GM23338 (cell line): ENCODE measurements at regions not wholly inside any gene's neighbourhood (a gene's known extent, or its start where the extent isn't known, plus 50 kb on each side); places are given as distances from the start of the nearest gene placed in this dataset.
A peak's percentile ranks its signal among the peaks of the same experiment; 100 is the strongest.

Source experiments
- ATAC-seq: fragments of 200-7000 bp; cut with Tn5 transposase; 3 replicates; pipeline ENCODE4 v1.9.1; 2020
- DNase-seq: peaks from one replicate; pipeline ENCODE4 v3.0.0-alpha.2; 2015; ENCODE audit warnings: low spot score
- H2AFZ ChIP-seq: fragments of 200-600 bp; sonication (generic); 2 replicates; pipeline ENCODE4 v1.8.0; 2016; ENCODE audit warnings: antibody characterized with exemption, mild to moderate bottlenecking, moderate library complexity
- H3F3A ChIP-seq: fragments of 200-600 bp; sonication (generic); replicated peaks from 2 replicates; pipeline ENCODE4 v1.8.0; 2017; ENCODE audit warnings: antibody characterized with exemption, mixed run types, low read depth
- H3K27ac ChIP-seq: fragments of 200-600 bp; sonication (generic); 2 replicates; pipeline ENCODE4 v1.6.1; 2016; ENCODE audit warnings: low read depth
- H3K27me3 ChIP-seq: fragments of 200-600 bp; sonication (generic); 2 replicates; pipeline ENCODE4 v1.8.0; 2016; ENCODE audit warnings: mild to moderate bottlenecking, mixed run types, moderate library complexity; ENCODE audit not compliant: insufficient read depth
- H3K36me3 ChIP-seq: fragments of 200-600 bp; sonication (generic); 2 replicates; pipeline ENCODE4 v1.8.0; 2016; ENCODE audit warnings: mild to moderate bottlenecking; ENCODE audit not compliant: insufficient read depth
- H3K4me1 ChIP-seq: fragments of 200-600 bp; sonication (generic); 2 replicates; pipeline ENCODE4 v1.8.0; 2016; ENCODE audit warnings: mild to moderate bottlenecking, moderate library complexity; ENCODE audit not compliant: insufficient read depth
- H3K4me2 ChIP-seq: fragments of 200-600 bp; sonication (generic); 2 replicates; pipeline ENCODE4 v1.7.1; 2017; ENCODE audit warnings: mixed run types
- H3K4me3 ChIP-seq: fragments of 200-600 bp; sonication (generic); 2 replicates; pipeline ENCODE4 v1.6.1; 2016; ENCODE audit warnings: mixed run types
- H3K79me2 ChIP-seq: fragments of 200-600 bp; sonication (generic); replicated peaks from 2 replicates; pipeline ENCODE4 v1.8.0; 2017; ENCODE audit warnings: mild to moderate bottlenecking; ENCODE audit not compliant: insufficient read depth
- H3K9me2 ChIP-seq: fragments of 200-600 bp; sonication (generic); 2 replicates; pipeline ENCODE4 v1.8.0; 2017; ENCODE audit not compliant: insufficient read depth
- H4K20me1 ChIP-seq: fragments of 200-600 bp; sonication (generic); replicated peaks from 2 replicates; pipeline ENCODE4 v1.8.0; 2017; ENCODE audit warnings: mild to moderate bottlenecking; ENCODE audit not compliant: insufficient read depth
- H3K27ac Mint-ChIP-seq: 2 replicates; pipeline ENCODE4 v1.8.0; 2020; ENCODE audit warnings: inconsistent platforms, mild to moderate bottlenecking, moderate library complexity, mixed read lengths
- H3K27me3 Mint-ChIP-seq: 3 replicates; pipeline ENCODE4 v1.8.0; 2022; ENCODE audit warnings: low read depth, mild to moderate bottlenecking, moderate library complexity, mixed read lengths, inconsistent platforms; ENCODE audit not compliant: insufficient read depth, poor library complexity
- H3K36me3 Mint-ChIP-seq: 3 replicates; pipeline ENCODE4 v1.8.0; 2021; ENCODE audit warnings: low read depth, mild to moderate bottlenecking, inconsistent platforms, moderate library complexity, mixed read lengths
- H3K4me1 Mint-ChIP-seq: 3 replicates; pipeline ENCODE4 v1.8.0; 2020; ENCODE audit warnings: mild to moderate bottlenecking, inconsistent platforms, mixed read lengths
- H3K4me3 Mint-ChIP-seq: 3 replicates; pipeline ENCODE4 v1.8.0; 2021; ENCODE audit warnings: moderate library complexity, mild to moderate bottlenecking, inconsistent platforms, mixed read lengths
- H3K9me3 Mint-ChIP-seq: 3 replicates; pipeline ENCODE4 v1.8.0; 2020; ENCODE audit warnings: moderate library complexity, mild to moderate bottlenecking, inconsistent platforms, mixed read lengths
- CTCF ChIP-seq, 2 experiments: fragments of 200-600 bp in 1 of 2; sonication (generic) in 1 of 2; conservative IDR thresholded peaks; 2 replicates each; pipeline versions ENCODE4 v1.5.1 to v1.6.1; 2016 to 2017; ENCODE audit warnings: antibody characterized with exemption in 2 of 2, low read depth in 2 of 2, mild to moderate bottlenecking in 2 of 2, moderate library complexity in 1 of 2
- ETS1 ChIP-seq: IDR thresholded peaks from 2 replicates; pipeline ENCODE4 v1.6.1; 2016; ENCODE audit warnings: antibody characterized with exemption
- EZH2 ChIP-seq: fragments of 200-600 bp; sonication (generic); IDR thresholded peaks from one replicate; pipeline ENCODE4 v1.8.0; 2017; ENCODE audit warnings: antibody characterized with exemption, mild to moderate bottlenecking, low read depth; ENCODE audit not compliant: unreplicated experiment
- EZH2phosphoT487 ChIP-seq: fragments of 200-600 bp; sonication (generic); IDR thresholded peaks from one replicate; pipeline ENCODE4 v1.8.1; 2018; ENCODE audit warnings: antibody characterized with exemption; ENCODE audit not compliant: unreplicated experiment
- JUNB ChIP-seq: IDR thresholded peaks from one replicate; pipeline ENCODE4 v1.6.1; 2016; ENCODE audit warnings: antibody characterized with exemption; ENCODE audit not compliant: unreplicated experiment
- NANOG ChIP-seq: IDR thresholded peaks from 2 replicates; pipeline ENCODE4 v1.6.1; 2016; ENCODE audit warnings: antibody characterized with exemption, borderline replicate concordance
- POLR2AphosphoS5 ChIP-seq: IDR thresholded peaks from 2 replicates; pipeline ENCODE4 v1.6.1; 2016; ENCODE audit warnings: antibody characterized with exemption, low read depth
- STAT1 ChIP-seq: IDR thresholded peaks from one replicate; pipeline ENCODE4 v1.6.1; 2016; ENCODE audit warnings: antibody characterized with exemption; ENCODE audit not compliant: unreplicated experiment
- ZNF114 ChIP-seq: fragments of 250-450 bp; sonication (Bioruptor Pico); IDR thresholded peaks from 2 replicates; pipeline ENCODE4 v1.5.0; 2020; ENCODE audit warnings: mild to moderate bottlenecking, moderate library complexity
- ZNF331 ChIP-seq: fragments of 250-450 bp; sonication (Bioruptor Pico); IDR thresholded peaks from 2 replicates; pipeline ENCODE4 v1.5.0; 2020; ENCODE audit warnings: low read depth, mild to moderate bottlenecking, moderate library complexity
- ZNF462 ChIP-seq: fragments of 250-450 bp; sonication (Bioruptor Pico); IDR thresholded peaks from 2 replicates; pipeline ENCODE4 v1.5.0; 2020; ENCODE audit warnings: mild to moderate bottlenecking, moderate library complexity

- DNase-seq (no peak), ATAC-seq (no peak)
- Mint-ChIP-seq H3K4me3 (no peak overlapping the region), H3K9me3 (no peaks in the 10 kb centered on the region), H3K36me3 (no peaks in the 10 kb centered on the region), H3K27me3 (no peaks in the 10 kb centered on the region), H3K4me1 (peaks cover 4% of the 10 kb centered on the region; the same call in 2 of the 3 replicates), H3K27ac (no peak overlapping the region)
- H3K27ac ChIP-seq = no peak overlapping the region
- H3F3A ChIP-seq = no peaks in the 10 kb centered on the region
- no peak overlapping the region for H3K4me3 ChIP-seq
- no peaks in the 10 kb centered on the region for H3K4me1 ChIP-seq
- no peak for TF ChIP-seq EZH2phosphoT487
- TF ChIP-seq STAT1 = no peak
- TF ChIP-seq POLR2AphosphoS5 = no peak
- no peak for TF ChIP-seq NANOG
- no peak for TF ChIP-seq ZNF114
- TF ChIP-seq JUNB = no peak
- TF ChIP-seq CTCF (conservative IDR thresholded peaks at IDR 0.05; ENCODE audit: low read depth in 2 of 2) = no peak
- TF ChIP-seq EZH2 = no peak
- 0 out of 2 replicates have a peak, but pooled peaks cover 11% of the 10 kb centered on the region for H3K9me2 ChIP-seq
- no peaks in the 10 kb centered on the region for H4K20me1 ChIP-seq
- H3K36me3 ChIP-seq = no peaks in the 10 kb centered on the region
- H3K4me2 ChIP-seq = no peak overlapping the region
- H2AFZ ChIP-seq = no peak overlapping the region
- H3K79me2 ChIP-seq = no peaks in the 10 kb centered on the region
- H3K27me3 ChIP-seq = no peaks in the 10 kb centered on the region
These were observed 178.4 kb downstream of the KCNE4 start for GRCh38 chr2:223230352-223230751.

- no peaks in the 10 kb centered on the region for H3F3A ChIP-seq
- TF ChIP-seq ZNF462 (no peak), ZNF331 (CRISPR knock-in tag) (no peak), EZH2 (no peak), STAT1 (no peak), ETS1 (no peak)
These were observed 180.3 kb downstream of the KCNE4 start for GRCh38 chr2:223232285-223232684.

More at GRCh38 chr2:223232285-223232684, 180.3 kb downstream of the KCNE4 start:
- H3K4me1 Mint-ChIP-seq = peaks cover 4% of the 10 kb centered on the region; the same call in 2 of the 3 replicates
- Histone ChIP-seq H2AFZ (peak overlapping the region; percentile 56; the same call in 1 of the 2 replicates), H3K9me2 (no peaks in the 10 kb centered on the region), H3K27me3 (no peaks in the 10 kb centered on the region), H3K4me2 (no peak overlapping the region), H3K36me3 (no peaks in the 10 kb centered on the region), H4K20me1 (no peaks in the 10 kb centered on the region), H3K4me3 (no peak overlapping the region), H3K27ac (no peak overlapping the region), H3K79me2 (no peaks in the 10 kb centered on the region), H3K4me1 (no peaks in the 10 kb centered on the region)
- DNase-seq = no peak
- no peak overlapping the region for H3K27ac Mint-ChIP-seq
- H3K36me3 Mint-ChIP-seq = no peaks in the 10 kb centered on the region
- no peaks in the 10 kb centered on the region for H3K27me3 Mint-ChIP-seq
- no peaks in the 10 kb centered on the region for H3K9me3 Mint-ChIP-seq
- no peak overlapping the region for H3K4me3 Mint-ChIP-seq
- ATAC-seq = no peak
